ENCODE measurements at regions not wholly inside any gene's neighbourhood (a gene's known extent, or its start where the extent isn't known, plus 50 kb on each side); places are given as distances from the start of the nearest gene placed in this dataset.

- no peaks in the 10 kb centered on the region for H3K9me3 Mint-ChIP-seq
- peaks cover 3% of the 10 kb centered on the region for H3K4me1 Mint-ChIP-seq (ENCODE audit: low read depth)
- H3K27me3 Mint-ChIP-seq (ENCODE audit: low read depth), result peaks cover 20% of the 10 kb centered on the region
Measured at GRCh38 chr5:159550951-159551350, 220.7 kb upstream of the IL12B start.

GRCh38 chr5:159552751-159553150 lies 222.5 kb upstream of the IL12B start:
- no peak for DNase-seq (ENCODE audit: low spot score)
- Mint-ChIP-seq H3K4me3 (no peak overlapping the region), H3K27me3 (ENCODE audit: low read depth) (peaks cover 19% of the 10 kb centered on the region), H3K4me1 (ENCODE audit: low read depth) (peaks cover 3% of the 10 kb centered on the region), H3K36me3 (ENCODE audit: low read depth) (no peaks in the 10 kb centered on the region), H3K27ac (no peak overlapping the region), H3K9me3 (no peaks in the 10 kb centered on the region)

More at GRCh38 chr5:159550951-159551350, 220.7 kb upstream of the IL12B start:
- H3K4me3 Mint-ChIP-seq, result no peak overlapping the region
- no peak for DNase-seq (ENCODE audit: low spot score)
- H3K27ac Mint-ChIP-seq, result no peak overlapping the region
- no peaks in the 10 kb centered on the region for H3K36me3 Mint-ChIP-seq (ENCODE audit: low read depth)

GRCh38 chr5:159553792-159554191 lies 223.5 kb upstream of the IL12B start:
- Mint-ChIP-seq H3K27me3 (ENCODE audit: low read depth) (peaks cover 20% of the 10 kb centered on the region), H3K9me3 (no peaks in the 10 kb centered on the region), H3K4me1 (ENCODE audit: low read depth) (peaks cover 3% of the 10 kb centered on the region), H3K36me3 (ENCODE audit: low read depth) (no peaks in the 10 kb centered on the region), H3K4me3 (no peak overlapping the region), H3K27ac (no peak overlapping the region)
- no peak for DNase-seq (ENCODE audit: low spot score)

GRCh38 chr5:159555084-159555483 lies 224.8 kb upstream of the IL12B start:
- Mint-ChIP-seq H3K4me3 (no peak overlapping the region), H3K4me1 (ENCODE audit: low read depth) (peaks cover 3% of the 10 kb centered on the region), H3K27me3 (ENCODE audit: low read depth) (peaks cover 23% of the 10 kb centered on the region), H3K36me3 (ENCODE audit: low read depth) (no peaks in the 10 kb centered on the region), H3K9me3 (no peaks in the 10 kb centered on the region), H3K27ac (no peak overlapping the region)
- no peak for DNase-seq (ENCODE audit: low spot score)

- no peaks in the 10 kb centered on the region for H3K36me3 Mint-ChIP-seq (ENCODE audit: low read depth)
- H3K27ac Mint-ChIP-seq, result no peak overlapping the region
- H3K9me3 Mint-ChIP-seq, result no peaks in the 10 kb centered on the region
- H3K27me3 Mint-ChIP-seq (ENCODE audit: low read depth), result peaks cover 21% of the 10 kb centered on the region
- DNase-seq (ENCODE audit: low spot score), result no peak
- no peaks in the 10 kb centered on the region for H3K4me1 Mint-ChIP-seq (ENCODE audit: low read depth)
- H3K4me3 Mint-ChIP-seq, result no peak overlapping the region
Measured at GRCh38 chr5:159559337-159559736, 229.1 kb upstream of the IL12B start.

GRCh38 chr5:159560088-159560487 lies 229.8 kb upstream of the IL12B start:
- Mint-ChIP-seq H3K36me3 (ENCODE audit: low read depth) (no peaks in the 10 kb centered on the region), H3K27me3 (ENCODE audit: low read depth) (peaks cover 18% of the 10 kb centered on the region), H3K4me1 (ENCODE audit: low read depth) (no peaks in the 10 kb centered on the region), H3K9me3 (no peaks in the 10 kb centered on the region), H3K4me3 (no peak overlapping the region), H3K27ac (no peak overlapping the region)
- no peak for DNase-seq (ENCODE audit: low spot score)

- H3K9me3 Mint-ChIP-seq, result no peaks in the 10 kb centered on the region
- H3K4me1 Mint-ChIP-seq (ENCODE audit: low read depth), result no peaks in the 10 kb centered on the region
- H3K27me3 Mint-ChIP-seq (ENCODE audit: low read depth), result peaks cover 9% of the 10 kb centered on the region
- no peak for DNase-seq (ENCODE audit: low spot score)
- H3K36me3 Mint-ChIP-seq (ENCODE audit: low read depth), result no peaks in the 10 kb centered on the region
- no peak overlapping the region for H3K27ac Mint-ChIP-seq
- H3K4me3 Mint-ChIP-seq, result no peak overlapping the region
Measured at GRCh38 chr5:159564031-159564430, 233.7 kb upstream of the IL12B start.

- no peak for DNase-seq (ENCODE audit: low spot score)
- Mint-ChIP-seq H3K36me3 (ENCODE audit: low read depth) (no peaks in the 10 kb centered on the region), H3K27ac (no peak overlapping the region), H3K27me3 (ENCODE audit: low read depth) (peaks cover 7% of the 10 kb centered on the region), H3K4me1 (ENCODE audit: low read depth) (no peaks in the 10 kb centered on the region), H3K9me3 (no peaks in the 10 kb centered on the region), H3K4me3 (no peak overlapping the region)
Measured at GRCh38 chr5:159566832-159567231, 236.5 kb upstream of the IL12B start.

- no peak overlapping the region for H3K4me3 Mint-ChIP-seq
- H3K36me3 Mint-ChIP-seq (ENCODE audit: low read depth), result no peaks in the 10 kb centered on the region
- H3K27ac Mint-ChIP-seq, result no peak overlapping the region
- H3K9me3 Mint-ChIP-seq, result no peaks in the 10 kb centered on the region
- peaks cover 7% of the 10 kb centered on the region for H3K27me3 Mint-ChIP-seq (ENCODE audit: low read depth)
- H3K4me1 Mint-ChIP-seq (ENCODE audit: low read depth), result no peaks in the 10 kb centered on the region
- no peak for DNase-seq (ENCODE audit: low spot score)
Measured at GRCh38 chr5:159567461-159567860, 237.2 kb upstream of the IL12B start.

GRCh38 chr5:159571501-159572244 lies 241.4 kb upstream of the IL12B start:
- Mint-ChIP-seq H3K4me3 (no peak overlapping the region), H3K36me3 (ENCODE audit: low read depth) (no peaks in the 10 kb centered on the region), H3K4me1 (ENCODE audit: low read depth) (no peaks in the 10 kb centered on the region), H3K27ac (no peak overlapping the region), H3K27me3 (ENCODE audit: low read depth) (peaks cover 5% of the 10 kb centered on the region), H3K9me3 (no peaks in the 10 kb centered on the region)
- DNase-seq (ENCODE audit: low spot score), result no peak

GRCh38 chr5:159576902-159577301 lies 246.6 kb upstream of the IL12B start:
- Mint-ChIP-seq H3K36me3 (ENCODE audit: low read depth) (no peaks in the 10 kb centered on the region), H3K27me3 (ENCODE audit: low read depth) (no peaks in the 10 kb centered on the region), H3K4me3 (no peak overlapping the region), H3K27ac (no peak overlapping the region), H3K9me3 (no peaks in the 10 kb centered on the region), H3K4me1 (ENCODE audit: low read depth) (no peaks in the 10 kb centered on the region)
- no peak for DNase-seq (ENCODE audit: low spot score)

GRCh38 chr5:159581502-159582249 lies 251.4 kb upstream of the IL12B start:
- Mint-ChIP-seq H3K27ac (no peak overlapping the region), H3K9me3 (no peaks in the 10 kb centered on the region), H3K27me3 (ENCODE audit: low read depth) (no peaks in the 10 kb centered on the region), H3K4me3 (no peak overlapping the region), H3K4me1 (ENCODE audit: low read depth) (no peaks in the 10 kb centered on the region), H3K36me3 (ENCODE audit: low read depth) (no peaks in the 10 kb centered on the region)
- no peak for DNase-seq (ENCODE audit: low spot score)

GRCh38 chr5:159582756-159583541 lies 252.7 kb upstream of the IL12B start:
- H3K4me3 Mint-ChIP-seq, result no peak overlapping the region
- H3K27ac Mint-ChIP-seq, result no peak overlapping the region
- no peaks in the 10 kb centered on the region for H3K36me3 Mint-ChIP-seq (ENCODE audit: low read depth)
- H3K27me3 Mint-ChIP-seq (ENCODE audit: low read depth), result no peaks in the 10 kb centered on the region
- DNase-seq (ENCODE audit: low spot score), result no peak
- H3K9me3 Mint-ChIP-seq, result no peaks in the 10 kb centered on the region
- no peaks in the 10 kb centered on the region for H3K4me1 Mint-ChIP-seq (ENCODE audit: low read depth)

GRCh38 chr5:159586921-159587320 lies 256.6 kb upstream of the IL12B start:
- Mint-ChIP-seq H3K27ac (no peak overlapping the region), H3K27me3 (ENCODE audit: low read depth) (no peaks in the 10 kb centered on the region), H3K9me3 (no peaks in the 10 kb centered on the region), H3K4me3 (no peak overlapping the region), H3K36me3 (ENCODE audit: low read depth) (no peaks in the 10 kb centered on the region), H3K4me1 (ENCODE audit: low read depth) (no peaks in the 10 kb centered on the region)
- no peak for DNase-seq (ENCODE audit: low spot score)
